ENCODE measurements at regions not wholly inside any gene's neighbourhood (a gene's known extent, or its start where the extent isn't known, plus 50 kb on each side); places are given as distances from the start of the nearest gene placed in this dataset.

DNA sequence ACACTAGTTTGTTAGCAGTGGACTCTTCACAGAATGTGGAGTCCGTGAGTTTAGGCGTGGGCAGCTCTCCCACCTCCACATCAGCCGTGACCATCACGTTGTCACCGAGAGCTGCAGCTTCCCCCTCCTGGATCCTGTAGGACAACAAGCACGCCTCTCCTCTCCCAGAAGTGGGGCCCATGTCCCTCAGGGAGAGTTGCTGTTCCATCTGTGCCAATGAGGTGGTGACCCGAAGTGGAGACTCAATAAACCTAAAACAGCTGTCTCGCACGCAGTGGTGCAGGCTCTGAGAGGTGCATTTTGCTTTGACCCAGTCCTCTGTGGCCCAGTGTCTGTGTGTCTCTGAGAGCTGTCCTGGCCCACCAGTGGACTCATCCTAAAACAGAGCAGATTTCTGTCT, 456.5 kb upstream of the SOX11 start:
- TF ChIP-seq, protein P1, sequence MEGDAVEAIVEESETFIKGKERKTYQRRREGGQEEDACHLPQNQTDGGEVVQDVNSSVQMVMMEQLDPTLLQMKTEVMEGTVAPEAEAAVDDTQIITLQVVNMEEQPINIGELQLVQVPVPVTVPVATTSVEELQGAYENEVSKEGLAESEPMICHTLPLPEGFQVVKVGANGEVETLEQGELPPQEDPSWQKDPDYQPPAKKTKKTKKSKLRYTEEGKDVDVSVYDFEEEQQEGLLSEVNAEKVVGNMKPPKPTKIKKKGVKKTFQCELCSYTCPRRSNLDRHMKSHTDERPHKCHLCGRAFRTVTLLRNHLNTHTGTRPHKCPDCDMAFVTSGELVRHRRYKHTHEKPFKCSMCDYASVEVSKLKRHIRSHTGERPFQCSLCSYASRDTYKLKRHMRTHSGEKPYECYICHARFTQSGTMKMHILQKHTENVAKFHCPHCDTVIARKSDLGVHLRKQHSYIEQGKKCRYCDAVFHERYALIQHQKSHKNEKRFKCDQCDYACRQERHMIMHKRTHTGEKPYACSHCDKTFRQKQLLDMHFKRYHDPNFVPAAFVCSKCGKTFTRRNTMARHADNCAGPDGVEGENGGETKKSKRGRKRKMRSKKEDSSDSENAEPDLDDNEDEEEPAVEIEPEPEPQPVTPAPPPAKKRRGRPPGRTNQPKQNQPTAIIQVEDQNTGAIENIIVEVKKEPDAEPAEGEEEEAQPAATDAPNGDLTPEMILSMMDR (IDR thresholded peaks at IDR 0.05; ENCODE audit: low read depth, low read length), result no peak
- no peak for TF ChIP-seq EZH2phosphoT487 (IDR thresholded peaks at IDR 0.05; ENCODE audit: low read depth)

Data from OCI-LY3 (cell line).